ENCODE measurements at regions not wholly inside any gene's neighbourhood (a gene's known extent, or its start where the extent isn't known, plus 50 kb on each side); places are given as distances from the start of the nearest gene placed in this dataset.

- no peak for DNase-seq (ENCODE audit: low read depth)
Measured at GRCh38 chr5:99133921-99134320, 205.1 kb upstream of the CHD1 start.

- no peak for DNase-seq (ENCODE audit: low read depth)
Measured at GRCh38 chr5:99129768-99130501, 201.1 kb upstream of the CHD1 start.

GRCh38 chr5:99122976-99123375 is 194.2 kb upstream of the CHD1 start:
- DNase-seq (ENCODE audit: low read depth), result no peak

- DNase-seq (ENCODE audit: low read depth), result no peak
Measured at GRCh38 chr5:99119326-99119725, 190.5 kb upstream of the CHD1 start.

- no peak for DNase-seq (ENCODE audit: low read depth)
Measured at GRCh38 chr5:99116526-99116925, 187.7 kb upstream of the CHD1 start.

- no peak for DNase-seq (ENCODE audit: low read depth)
Measured at GRCh38 chr5:99109894-99110293, 181.1 kb upstream of the CHD1 start.

GRCh38 chr5:99105216-99105615 is 176.4 kb upstream of the CHD1 start:
- DNase-seq (ENCODE audit: low read depth), result no peak

- DNase-seq (ENCODE audit: low read depth), result no peak
Measured at GRCh38 chr5:99104538-99105132, 175.8 kb upstream of the CHD1 start.

- no peak for DNase-seq (ENCODE audit: low read depth)
Measured at GRCh38 chr5:99102073-99102697, 173.4 kb upstream of the CHD1 start.

- DNase-seq (ENCODE audit: low read depth), result no peak
Measured at GRCh38 chr5:99099691-99100090, 170.9 kb upstream of the CHD1 start.

GRCh38 chr5:99089822-99090549 is 161.2 kb upstream of the CHD1 start:
- DNase-seq (ENCODE audit: low read depth), result no peak

GRCh38 chr5:99088309-99088708 is 159.5 kb upstream of the CHD1 start:
- no peak for DNase-seq (ENCODE audit: low read depth)

GRCh38 chr5:99083197-99083596 is 154.4 kb upstream of the CHD1 start:
- DNase-seq (ENCODE audit: low read depth), result no peak

GRCh38 chr5:99081711-99082110 is 152.9 kb upstream of the CHD1 start:
- DNase-seq (ENCODE audit: low read depth), result no peak

GRCh38 chr5:99076723-99077640 is 148.2 kb upstream of the CHD1 start:
- no peak for DNase-seq (ENCODE audit: low read depth)

GRCh38 chr5:99072846-99073245 is 144.0 kb upstream of the CHD1 start:
- DNase-seq (ENCODE audit: low read depth), result no peak

GRCh38 chr5:99070822-99071221 is 142.0 kb upstream of the CHD1 start:
- DNase-seq (ENCODE audit: low read depth), result no peak

GRCh38 chr5:99070362-99070761 is 141.6 kb upstream of the CHD1 start:
- DNase-seq (ENCODE audit: low read depth), result no peak

GRCh38 chr5:99068944-99069650 is 140.3 kb upstream of the CHD1 start:
- no peak for DNase-seq (ENCODE audit: low read depth)

- no peak for DNase-seq (ENCODE audit: low read depth)
Measured at GRCh38 chr5:99063737-99064136, 134.9 kb upstream of the CHD1 start.

- no peak for DNase-seq (ENCODE audit: low read depth)
Measured at GRCh38 chr5:99061711-99062110, 132.9 kb upstream of the CHD1 start.
